Common myeloid progenitor, CD34-positive (primary cell): ENCODE measurements at regions not wholly inside any gene's neighbourhood (a gene's known extent, or its start where the extent isn't known, plus 50 kb on each side); places are given as distances from the start of the nearest gene placed in this dataset.

Source experiments
- CTCF ChIA-PET: fragments of 350-600 bp; sonication (Branson Sonifier 250); formaldehyde crosslinking; loops from one replicate; lab custom pipeline; 2021; ENCODE audit warnings: antibody characterized with exemption; lab: Charles Lee
- POLR2A ChIA-PET: fragments of 350-600 bp; sonication (Branson Sonifier 250); formaldehyde crosslinking; loops from one replicate; lab custom pipeline; 2021; ENCODE audit warnings: antibody characterized with exemption; lab: Charles Lee
- DNase-seq, 3 donors: peaks; one replicate each; pipeline versions ENCODE4 v3.0.0 to v3.0.0-alpha.2; 2013
- H3K27ac ChIP-seq, 2 experiments: 1 replicate in 1 of 2; 2 replicates in 1 of 2; pipeline ENCODE4 v1.7.0; 2013; ENCODE audit warnings: inconsistent platforms in 2 of 2, low read length in 2 of 2, mild to moderate bottlenecking in 2 of 2, low read depth in 1 of 2, moderate library complexity in 1 of 2; ENCODE audit not compliant: severe bottlenecking in 2 of 2, insufficient read depth in 1 of 2, poor library complexity in 1 of 2
- H3K27me3 ChIP-seq, 5 experiments: replicated peaks in 2 of 5; 1 replicate in 3 of 5; 2 replicates in 2 of 5; pipeline versions ENCODE4 v1.6.1 to v1.7.0; 2013; ENCODE audit warnings: low read length in 4 of 5, mild to moderate bottlenecking in 2 of 5, moderate library complexity in 2 of 5, inconsistent platforms in 1 of 5; ENCODE audit not compliant: insufficient read depth in 5 of 5, control insufficient read depth in 4 of 5
- H3K36me3 ChIP-seq, 4 experiments: 1 replicate in 2 of 4; 2 replicates in 2 of 4; pipeline versions ENCODE4 v1.6.1 to v1.7.0; 2013; ENCODE audit warnings: low read length in 3 of 4, control low read depth in 1 of 4, mild to moderate bottlenecking in 1 of 4; ENCODE audit not compliant: control insufficient read depth in 4 of 4, insufficient read depth in 4 of 4
- H3K4me1 ChIP-seq, 4 experiments: 1 replicate in 3 of 4; 2 replicates in 1 of 4; pipeline versions ENCODE4 v1.6.1 to v1.7.1; 2013; ENCODE audit warnings: low read length in 3 of 4, mild to moderate bottlenecking in 3 of 4, control low read depth in 1 of 4, inconsistent platforms in 1 of 4, moderate library complexity in 1 of 4; ENCODE audit not compliant: control insufficient read depth in 4 of 4, insufficient read depth in 4 of 4; ENCODE audit errors: control extremely low read depth in 1 of 4
- H3K4me3 ChIP-seq, 7 experiments: 1 replicate in 4 of 7; 2 replicates in 3 of 7; pipeline versions ENCODE4 v1.5.1 to v1.7.0; 2013; ENCODE audit warnings: mild to moderate bottlenecking in 7 of 7, low read length in 6 of 7, moderate library complexity in 6 of 7, inconsistent platforms in 2 of 7, low read depth in 2 of 7, control low read depth in 1 of 7; ENCODE audit not compliant: insufficient read depth in 4 of 7, control insufficient read depth in 1 of 7; ENCODE audit errors: extremely low read depth in 1 of 7
- H3K9me3 ChIP-seq, 5 experiments: 1 replicate in 4 of 5; 2 replicates in 1 of 5; pipeline versions ENCODE4 v1.6.1 to v1.7.1; 2013; ENCODE audit warnings: low read length in 4 of 5, mild to moderate bottlenecking in 2 of 5, inconsistent platforms in 1 of 5, low read depth in 1 of 5, moderate library complexity in 1 of 5; ENCODE audit not compliant: control insufficient read depth in 4 of 5, insufficient read depth in 2 of 5; ENCODE audit errors: control extremely low read depth in 1 of 5
- WGBS: methylation state at CpG from one replicate; pipeline ENCODE4 v1.1.5; 2013; ENCODE audit not compliant: insufficient coverage; 5-methylcytosine and 5-hydroxymethylcytosine counted together

DNA sequence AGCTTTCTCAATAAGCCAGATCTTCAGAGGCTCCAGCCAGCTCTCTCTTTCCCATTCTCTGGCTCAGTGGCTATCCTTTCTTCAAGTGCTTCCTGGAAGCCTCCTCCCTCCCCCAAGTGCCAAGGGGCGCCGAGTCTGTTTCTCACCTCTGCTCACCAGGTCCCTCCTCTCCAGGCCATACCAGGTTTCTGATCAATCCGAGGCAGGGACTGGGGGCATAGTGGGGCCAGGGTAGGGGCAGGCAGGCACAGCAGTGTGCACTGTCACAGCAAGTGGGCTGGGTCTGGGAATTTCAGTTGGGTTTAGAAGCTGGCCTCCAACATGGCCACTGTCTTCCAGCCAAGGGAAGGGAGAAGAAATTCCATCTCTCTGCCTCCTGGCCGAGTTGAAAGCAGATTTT is 56.5 kb downstream of the NAV1 start:
- ChIA-PET POLR2A (no interaction called here), CTCF (interaction anchor here (0.8 to 1.8 kb wide), 4 partner anchors 13 to 82 kb away, joined by 3 to 4 read pairs (median 4); no protein-coding TSS in a partner anchor)
- H3K9me3 ChIP-seq = no peaks in the 10 kb centered on the region
- H3K36me3 ChIP-seq = peaks cover 0 to 11% (median 0%) of the 10 kb centered on the region in 4 experiments
- WGBS = 100% methylated on average over 3 of the region's 4 CpGs
- DNase-seq = no peak
- no peak overlapping the region for H3K4me3 ChIP-seq
- H3K27ac ChIP-seq = no peak overlapping the region
- no peaks in the 10 kb centered on the region for H3K27me3 ChIP-seq
- peaks cover 0 to 10% (median 8%) of the 10 kb centered on the region in 4 experiments for H3K4me1 ChIP-seq

DNA sequence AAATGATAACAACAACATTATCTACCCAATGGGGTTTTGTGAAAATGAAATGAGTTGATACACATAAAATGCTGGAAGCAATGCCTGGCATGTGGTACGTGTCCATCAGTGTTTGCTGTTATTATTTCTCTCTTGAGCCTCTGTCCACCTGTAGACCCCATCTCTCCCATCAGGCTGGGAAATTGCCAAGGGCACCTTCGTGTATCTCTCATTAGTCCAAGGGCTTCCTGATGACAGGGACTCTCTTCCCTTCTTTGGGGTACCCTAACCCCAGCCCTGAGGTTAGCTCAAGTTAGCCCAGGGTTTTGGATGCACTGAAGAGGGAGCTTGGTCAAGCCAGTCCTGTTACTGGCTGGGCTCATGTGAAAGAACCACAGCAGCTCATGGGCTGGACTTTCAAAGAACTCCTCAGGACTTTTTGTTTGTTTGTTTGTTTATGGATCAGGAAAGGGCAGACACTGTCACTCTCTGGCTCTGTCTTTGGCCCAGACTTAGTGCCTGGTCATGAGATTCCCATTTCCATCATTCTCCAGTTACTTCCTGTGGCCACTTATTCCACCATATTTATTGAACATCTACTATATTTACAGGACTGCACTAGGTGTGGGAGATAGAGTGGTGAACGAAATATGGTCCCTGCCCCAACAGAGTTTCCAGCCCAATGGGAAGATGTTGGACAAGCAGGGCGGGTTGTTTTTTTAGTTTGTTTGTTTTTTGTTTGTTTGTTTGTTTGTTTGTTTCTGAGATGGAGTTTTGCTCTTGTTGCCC is 57.4 kb downstream of the NAV1 start:
- no peak overlapping the region for H3K27ac ChIP-seq
- DNase-seq = no peak
- 100% methylated on average over 3 of the region's 4 CpGs for WGBS
- CTCF ChIA-PET = interaction anchor here (1.8 kb wide), 1 partner anchor 13 kb away, joined by 4 read pairs; no protein-coding TSS in a partner anchor
- no peak overlapping the region for H3K4me3 ChIP-seq
- peaks cover 0 to 10% (median 8%) of the 10 kb centered on the region in 4 experiments for H3K4me1 ChIP-seq
- no peaks in the 10 kb centered on the region for H3K27me3 ChIP-seq
- POLR2A ChIA-PET = no interaction called here
- H3K36me3 ChIP-seq = peaks cover 0 to 3% (median 0%) of the 10 kb centered on the region in 4 experiments
- no peaks in the 10 kb centered on the region for H3K9me3 ChIP-seq

GRCh38 chr1:201597551-201598230 is 58.8 kb downstream of the NAV1 start:
- ChIA-PET POLR2A (no interaction called here), CTCF (interaction anchor here (1.2 to 2.2 kb wide), 4 partner anchors 9 to 106 kb away, joined by 3 to 9 read pairs (median 6); no protein-coding TSS in a partner anchor)
- H3K4me3 ChIP-seq = no peak overlapping the region
- no peak overlapping the region for H3K27ac ChIP-seq
- DNase-seq = peak; percentile 57 to 85 (median 74)
- WGBS = 42% methylated on average over 13 of the region's 15 CpGs
- no peaks in the 10 kb centered on the region for H3K9me3 ChIP-seq
- no peaks in the 10 kb centered on the region for H3K36me3 ChIP-seq
- peaks cover 0 to 10% (median 8%) of the 10 kb centered on the region in 4 experiments for H3K4me1 ChIP-seq
- no peaks in the 10 kb centered on the region for H3K27me3 ChIP-seq

GRCh38 chr1:201598396-201598795 is 59.5 kb downstream of the NAV1 start:
- no peak overlapping the region for H3K4me3 ChIP-seq
- CTCF ChIA-PET = interaction anchor here (0.6 to 2.2 kb wide), 6 partner anchors 9 to 528 kb away, joined by 3 to 9 read pairs (median 4); no protein-coding TSS in a partner anchor
- H3K36me3 ChIP-seq = no peaks in the 10 kb centered on the region
- H3K4me1 ChIP-seq = peaks cover 0 to 10% (median 8%) of the 10 kb centered on the region in 4 experiments
- 100% methylated on average over 5 of the region's 10 CpGs for WGBS
- POLR2A ChIA-PET = no interaction called here
- DNase-seq = no peak
- H3K27me3 ChIP-seq = no peaks in the 10 kb centered on the region
- no peaks in the 10 kb centered on the region for H3K9me3 ChIP-seq
- no peak overlapping the region for H3K27ac ChIP-seq

DNA sequence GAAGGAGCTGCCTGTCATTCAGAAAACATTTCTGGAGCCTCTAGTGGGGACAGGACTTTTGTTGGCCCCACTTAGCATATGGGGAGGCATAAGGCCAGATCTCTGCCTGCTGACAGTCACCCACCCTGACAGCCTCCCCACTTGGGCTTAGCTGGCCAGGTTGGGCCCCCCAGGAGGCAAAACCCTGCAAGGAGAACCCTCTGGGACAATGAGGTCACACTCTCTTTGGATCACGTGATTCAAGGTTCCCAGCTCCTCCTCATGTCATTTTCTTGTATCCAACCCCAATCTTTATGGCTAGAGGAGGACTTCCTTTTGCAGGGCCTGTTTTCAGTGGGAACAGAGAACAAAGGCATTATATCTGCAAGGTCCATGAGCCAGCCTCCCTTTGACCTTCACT is 60.0 kb downstream of the NAV1 start:
- POLR2A ChIA-PET = no interaction called here
- Histone ChIP-seq H3K27me3 (no peaks in the 10 kb centered on the region), H3K27ac (no peak overlapping the region), H3K4me1 (peaks cover 0 to 10% (median 8%) of the 10 kb centered on the region in 4 experiments), H3K4me3 (no peak overlapping the region), H3K9me3 (no peaks in the 10 kb centered on the region), H3K36me3 (no peaks in the 10 kb centered on the region)
- no peak for DNase-seq
- WGBS = 100% methylated on average over 1 of the region's 1 CpG
- CTCF ChIA-PET = interaction anchor here (0.6 to 2.2 kb wide), 5 partner anchors 10 to 527 kb away, joined by 3 to 9 read pairs (median 5); no protein-coding TSS in a partner anchor

DNA sequence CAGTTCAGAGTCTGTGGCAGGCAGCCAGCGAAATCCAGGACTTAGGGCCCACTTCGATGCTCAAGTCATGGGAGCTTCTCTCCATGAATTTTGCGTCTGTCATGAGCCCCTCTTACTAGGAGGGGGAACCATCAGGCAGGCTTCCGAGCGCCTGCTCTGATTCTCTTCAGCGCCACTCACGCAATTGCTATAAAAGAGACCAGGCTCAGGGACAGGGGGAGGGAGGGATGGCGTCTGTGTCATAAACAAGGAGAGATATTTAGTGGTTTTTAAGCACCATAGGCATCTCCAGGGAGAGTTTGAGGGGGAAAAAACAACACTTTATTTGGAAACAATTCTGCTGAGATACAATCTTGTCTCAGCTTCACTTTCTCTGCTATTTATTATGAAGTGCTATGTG is 60.6 kb downstream of the NAV1 start:
- peaks cover 0 to 10% (median 8%) of the 10 kb centered on the region in 4 experiments for H3K4me1 ChIP-seq
- no peaks in the 10 kb centered on the region for H3K36me3 ChIP-seq
- CTCF ChIA-PET = interaction anchor here (1.4 kb wide), 1 partner anchor 33 kb away, joined by 3 read pairs; no protein-coding TSS in a partner anchor
- no peak overlapping the region for H3K4me3 ChIP-seq
- no peaks in the 10 kb centered on the region for H3K9me3 ChIP-seq
- no peak overlapping the region for H3K27ac ChIP-seq
- no peaks in the 10 kb centered on the region for H3K27me3 ChIP-seq
- POLR2A ChIA-PET = no interaction called here
- WGBS = 97% methylated on average over 5 of the region's 8 CpGs
- no peak for DNase-seq
